CD4-positive, alpha-beta memory T cell (primary cell): ENCODE measurements at regions not wholly inside any gene's neighbourhood (a gene's known extent, or its start where the extent isn't known, plus 50 kb on each side); places are given as distances from the start of the nearest gene placed in this dataset.

Experiments used
- CTCF ChIA-PET: fragments of 350-600 bp; sonication (Branson Sonifier 250); formaldehyde crosslinking; loops from one replicate; lab custom pipeline; 2021; ENCODE audit warnings: inconsistent platforms; ENCODE audit not compliant: partially characterized antibody; lab: Charles Lee
- POLR2A ChIA-PET: fragments of 350-600 bp; sonication (Branson Sonifier 250); formaldehyde crosslinking; loops from one replicate; lab custom pipeline; 2021; ENCODE audit not compliant: partially characterized antibody; lab: Charles Lee
- DNase-seq, 5 donors: peaks; one replicate each; pipeline versions ENCODE4 v3.0.0 to v3.0.0-alpha.2; 2020 to 2022; ENCODE audit warnings: mixed read lengths in 1 of 5
- H3K27ac ChIP-seq: one replicate; pipeline ENCODE4 v1.7.0; 2013; ENCODE audit warnings: low read depth, low read length
- H3K27me3 ChIP-seq: 2 replicates; pipeline ENCODE4 v1.7.0; 2013; ENCODE audit warnings: mild to moderate bottlenecking, low read length, moderate library complexity; ENCODE audit not compliant: insufficient read depth
- H3K36me3 ChIP-seq: 2 replicates; pipeline ENCODE4 v1.7.0; 2013; ENCODE audit warnings: mild to moderate bottlenecking, low read length, moderate library complexity; ENCODE audit not compliant: insufficient read depth
- H3K4me1 ChIP-seq: 2 replicates; pipeline ENCODE4 v1.7.0; 2013; ENCODE audit warnings: mild to moderate bottlenecking, low read length, moderate library complexity; ENCODE audit not compliant: insufficient read depth
- H3K4me3 ChIP-seq, 2 donors: one replicate each; pipeline ENCODE4 v1.7.0; 2013; ENCODE audit warnings: low read length in 2 of 2, mild to moderate bottlenecking in 1 of 2
- H3K9me3 ChIP-seq, 2 donors: one replicate each; pipeline ENCODE4 v1.7.0; 2013; ENCODE audit warnings: low read length in 2 of 2, control low read depth in 1 of 2; ENCODE audit not compliant: control insufficient read depth in 1 of 2
- H3K27ac Mint-ChIP-seq, 7 donors: one replicate each; pipeline ENCODE4 v1.8.0; 2020 to 2021; ENCODE audit warnings: mixed read lengths in 7 of 7, mild to moderate bottlenecking in 6 of 7, inconsistent platforms in 3 of 7, moderate library complexity in 3 of 7
- H3K27me3 Mint-ChIP-seq, 2 donors: one replicate each; pipeline ENCODE4 v1.8.0; 2020 to 2021; ENCODE audit warnings: mixed read lengths in 2 of 2
- H3K36me3 Mint-ChIP-seq, 2 donors: one replicate each; pipeline ENCODE4 v1.8.0; 2020 to 2021; ENCODE audit warnings: mixed read lengths in 2 of 2, inconsistent platforms in 1 of 2, mild to moderate bottlenecking in 1 of 2
- H3K4me1 Mint-ChIP-seq, 4 donors: one replicate each; pipeline ENCODE4 v1.8.0; 2020 to 2021; ENCODE audit warnings: mixed read lengths in 4 of 4, mild to moderate bottlenecking in 1 of 4
- H3K4me3 Mint-ChIP-seq, 8 donors: one replicate each; pipeline ENCODE4 v1.8.0; 2020 to 2021; ENCODE audit warnings: mixed read lengths in 8 of 8, mild to moderate bottlenecking in 7 of 8, moderate library complexity in 6 of 8, inconsistent platforms in 3 of 8
- H3K9me3 Mint-ChIP-seq, 8 donors: one replicate each; pipeline ENCODE4 v1.8.0; 2020 to 2021; ENCODE audit warnings: mixed read lengths in 8 of 8, mild to moderate bottlenecking in 5 of 8, inconsistent platforms in 3 of 8, moderate library complexity in 1 of 8
- intact Hi-C: fragments of 100-400 bp; cut with micrococcal nuclease; formaldehyde crosslinking; loops from one replicate; pipeline ENCODE4 v1.15.1; 2023

DNA sequence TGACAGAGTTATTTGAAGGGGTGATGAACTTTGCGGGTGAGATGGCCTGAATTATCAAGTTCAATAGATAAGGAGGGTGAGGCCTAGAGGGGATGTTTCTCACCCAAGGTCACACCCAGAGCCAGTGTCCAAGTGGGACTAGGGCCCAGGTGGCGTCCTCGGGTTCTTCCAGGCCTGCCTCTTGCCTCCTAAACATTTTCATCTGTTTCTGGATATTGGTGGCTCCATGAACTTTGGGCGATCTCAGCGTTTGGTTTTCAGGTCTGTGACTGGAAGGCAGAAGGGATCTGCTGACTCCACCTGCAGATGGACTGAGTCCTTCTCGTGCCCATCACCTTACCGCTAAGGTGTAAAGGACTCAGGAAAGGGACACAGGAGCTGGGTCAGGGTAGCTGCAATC is 137.3 kb downstream of the DDX1 start:
- ChIA-PET POLR2A (no interaction called here), CTCF (no interaction called here)
- Mint-ChIP-seq H3K27me3 (peaks cover 4 to 10% of the 10 kb centered on the region in 2 donors), H3K36me3 (no peaks in the 10 kb centered on the region), H3K4me3 (no peak overlapping the region), H3K9me3 (no peaks in the 10 kb centered on the region), H3K27ac (no peak overlapping the region), H3K4me1 (no peaks in the 10 kb centered on the region)
- no peak for DNase-seq
- Histone ChIP-seq H3K27me3 (no peaks in the 10 kb centered on the region), H3K36me3 (no peaks in the 10 kb centered on the region), H3K4me3 (no peak overlapping the region), H3K9me3 (no peaks in the 10 kb centered on the region), H3K27ac (no peak overlapping the region), H3K4me1 (no peaks in the 10 kb centered on the region)
- intact Hi-C loops = no loop called here

DNA sequence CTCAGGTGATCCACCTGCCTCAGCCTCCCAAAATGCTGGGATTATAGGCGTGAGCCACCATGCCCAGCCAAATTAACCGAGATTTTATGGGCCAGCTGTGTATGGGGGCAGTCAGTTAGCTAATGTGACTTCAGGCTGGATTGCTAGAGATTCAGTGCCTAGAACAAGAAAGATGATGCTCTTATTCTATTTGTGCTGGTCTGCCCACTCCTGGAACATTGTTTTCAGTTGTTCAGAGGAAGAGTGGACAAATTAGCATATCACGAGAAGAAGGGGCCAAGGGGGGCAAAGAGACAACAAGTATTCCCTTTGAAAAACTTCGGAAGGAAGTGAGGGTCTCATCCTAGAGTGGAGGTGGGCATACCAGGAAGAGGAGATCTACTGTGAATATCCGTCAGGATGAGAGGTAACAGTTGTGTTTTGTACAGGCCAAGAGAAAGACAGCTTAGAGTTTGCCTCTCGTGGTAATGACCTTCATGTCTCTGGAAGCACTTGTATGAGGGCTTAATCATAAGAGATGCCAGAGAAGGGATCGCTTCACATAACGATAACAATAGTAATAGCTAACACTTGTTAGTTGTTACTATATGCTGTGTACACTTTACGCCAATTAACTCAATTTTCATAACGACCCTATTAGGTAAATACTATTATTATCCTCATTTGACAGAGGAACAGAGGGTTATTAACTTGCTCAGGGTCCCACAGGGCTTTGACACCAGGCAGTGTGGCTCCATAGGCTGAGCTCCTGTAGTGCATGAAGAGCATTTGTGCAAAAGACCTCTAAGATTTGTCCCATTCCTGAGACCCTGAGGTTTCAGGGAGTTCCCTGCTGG is 138.3 kb downstream of the DDX1 start:
- Histone ChIP-seq H3K9me3 (no peaks in the 10 kb centered on the region), H3K27me3 (no peaks in the 10 kb centered on the region), H3K36me3 (no peaks in the 10 kb centered on the region), H3K27ac (no peak overlapping the region), H3K4me1 (no peaks in the 10 kb centered on the region), H3K4me3 (no peak overlapping the region)
- Mint-ChIP-seq H3K36me3 (no peaks in the 10 kb centered on the region), H3K4me3 (no peak overlapping the region), H3K27ac (no peak overlapping the region), H3K9me3 (no peaks in the 10 kb centered on the region), H3K27me3 (peaks cover 4 to 10% of the 10 kb centered on the region in 2 donors), H3K4me1 (no peaks in the 10 kb centered on the region)
- DNase-seq = no peak
- ChIA-PET POLR2A (no interaction called here), CTCF (no interaction called here)
- intact Hi-C loops = no loop called here

DNA sequence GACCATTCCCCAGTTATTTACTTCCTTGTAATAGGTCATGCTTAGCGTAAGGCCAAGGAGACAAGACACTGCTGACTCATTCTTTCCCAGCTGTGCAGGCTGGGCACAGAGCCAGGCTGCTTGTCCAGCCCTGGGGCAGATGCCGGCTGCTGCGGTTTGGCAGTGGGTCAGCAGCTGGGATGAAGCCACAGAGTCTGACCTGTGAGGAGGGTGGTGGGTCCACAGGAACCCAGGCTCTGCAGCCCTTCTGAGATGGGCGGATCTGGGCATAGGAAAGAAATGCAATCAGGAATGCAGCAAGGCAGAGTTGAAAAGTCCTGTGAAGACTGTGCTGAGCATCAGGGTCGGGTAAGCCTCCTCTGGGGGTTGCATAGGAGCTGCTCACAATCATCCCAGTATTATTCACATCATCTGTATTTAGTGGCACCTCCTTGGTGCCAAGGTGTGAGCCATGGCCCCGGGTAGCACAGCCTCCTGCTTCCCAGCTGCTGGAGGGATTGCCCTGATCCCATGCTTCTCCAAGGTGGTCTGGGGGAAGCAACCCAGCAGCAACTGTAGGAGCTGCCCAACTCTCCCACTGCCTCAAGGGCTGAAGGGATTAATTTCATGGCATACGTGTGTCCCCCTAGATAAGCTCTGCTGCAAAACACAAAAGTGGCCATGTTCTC is 139.0 kb downstream of the DDX1 start:
- no peaks in the 10 kb centered on the region for H3K36me3 Mint-ChIP-seq
- Histone ChIP-seq H3K4me1 (no peaks in the 10 kb centered on the region), H3K9me3 (no peaks in the 10 kb centered on the region), H3K4me3 (no peak overlapping the region), H3K27ac (no peak overlapping the region), H3K36me3 (no peaks in the 10 kb centered on the region), H3K27me3 (no peaks in the 10 kb centered on the region)
- H3K4me3 Mint-ChIP-seq = no peak overlapping the region
- no peaks in the 10 kb centered on the region for H3K9me3 Mint-ChIP-seq
- CTCF ChIA-PET = no interaction called here
- intact Hi-C loops = no loop called here
- peaks cover 4 to 13% of the 10 kb centered on the region in 2 donors for H3K27me3 Mint-ChIP-seq
- no peak for DNase-seq
- H3K27ac Mint-ChIP-seq = no peak overlapping the region
- POLR2A ChIA-PET = no interaction called here
- H3K4me1 Mint-ChIP-seq = no peaks in the 10 kb centered on the region

DNA sequence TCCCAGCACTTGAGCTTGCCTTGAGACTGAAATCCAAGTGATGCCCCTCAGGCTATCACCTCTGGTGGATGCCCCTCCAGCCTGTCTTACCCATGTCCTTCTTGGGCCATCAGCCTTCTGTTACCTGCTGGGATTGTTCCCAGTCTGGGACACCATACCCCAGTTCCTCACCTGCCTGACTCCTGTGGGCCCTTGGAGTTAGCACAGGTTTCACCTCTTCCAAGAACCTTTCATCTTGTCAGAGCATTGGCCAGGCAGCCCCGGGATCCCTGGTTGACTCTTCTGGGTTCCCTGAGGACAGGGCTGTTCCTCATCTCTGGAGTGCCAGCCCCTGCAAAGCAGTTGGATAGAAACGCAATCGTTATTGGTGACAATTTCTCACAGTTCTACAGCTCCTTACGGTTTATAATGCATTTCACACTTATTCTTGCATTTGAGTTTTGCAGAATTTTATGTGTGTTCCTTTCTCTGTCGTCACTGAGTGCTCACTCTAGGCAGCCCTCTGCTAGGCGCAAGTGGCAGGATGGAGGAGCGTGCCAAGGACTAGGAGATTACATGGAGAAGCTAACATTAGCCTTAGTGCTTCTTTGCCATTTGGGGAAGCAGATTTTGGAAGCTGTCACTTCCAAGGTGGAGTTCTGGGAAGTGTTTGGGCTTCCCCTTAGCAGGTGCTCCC is 139.7 kb downstream of the DDX1 start:
- H3K36me3 ChIP-seq = no peaks in the 10 kb centered on the region
- H3K9me3 ChIP-seq = no peaks in the 10 kb centered on the region
- POLR2A ChIA-PET = no interaction called here
- Mint-ChIP-seq H3K27me3 (peaks cover 4 to 12% of the 10 kb centered on the region in 2 donors), H3K36me3 (no peaks in the 10 kb centered on the region), H3K4me3 (no peak overlapping the region), H3K9me3 (no peaks in the 10 kb centered on the region), H3K4me1 (no peaks in the 10 kb centered on the region), H3K27ac (no peak overlapping the region)
- CTCF ChIA-PET = no interaction called here
- H3K4me1 ChIP-seq = no peaks in the 10 kb centered on the region
- no peak for DNase-seq
- intact Hi-C loops = no loop called here
- H3K4me3 ChIP-seq = no peak overlapping the region
- H3K27ac ChIP-seq = no peak overlapping the region
- H3K27me3 ChIP-seq = no peaks in the 10 kb centered on the region

DNA sequence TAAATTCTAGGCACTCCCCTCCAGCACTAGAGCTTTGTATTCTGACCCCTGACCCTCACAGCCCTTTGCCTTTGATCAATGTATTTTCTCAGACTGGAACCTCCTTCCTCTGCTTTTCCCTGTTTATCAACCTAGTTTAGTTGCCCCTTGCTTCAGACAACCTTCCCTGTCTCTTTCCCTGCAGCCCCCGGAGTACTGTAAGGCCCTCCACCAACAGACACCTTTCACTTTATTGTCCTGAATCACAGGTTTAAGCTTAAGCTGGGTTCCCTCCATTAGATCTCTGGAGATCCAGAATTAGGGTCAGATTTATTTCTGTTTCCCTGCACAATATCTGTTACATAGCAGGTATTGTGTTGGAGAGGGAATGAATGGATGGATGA is 140.2 kb downstream of the DDX1 start:
- no peaks in the 10 kb centered on the region for H3K36me3 ChIP-seq
- Mint-ChIP-seq H3K4me3 (no peak overlapping the region), H3K27me3 (peaks cover 4 to 10% of the 10 kb centered on the region in 2 donors), H3K9me3 (no peaks in the 10 kb centered on the region), H3K4me1 (no peaks in the 10 kb centered on the region), H3K27ac (no peak overlapping the region), H3K36me3 (no peaks in the 10 kb centered on the region)
- H3K27me3 ChIP-seq = no peaks in the 10 kb centered on the region
- DNase-seq = no peak
- H3K4me1 ChIP-seq = no peaks in the 10 kb centered on the region
- intact Hi-C loops = no loop called here
- ChIA-PET CTCF (no interaction called here), POLR2A (no interaction called here)
- no peak overlapping the region for H3K27ac ChIP-seq
- no peak overlapping the region for H3K4me3 ChIP-seq
- no peaks in the 10 kb centered on the region for H3K9me3 ChIP-seq

DNA sequence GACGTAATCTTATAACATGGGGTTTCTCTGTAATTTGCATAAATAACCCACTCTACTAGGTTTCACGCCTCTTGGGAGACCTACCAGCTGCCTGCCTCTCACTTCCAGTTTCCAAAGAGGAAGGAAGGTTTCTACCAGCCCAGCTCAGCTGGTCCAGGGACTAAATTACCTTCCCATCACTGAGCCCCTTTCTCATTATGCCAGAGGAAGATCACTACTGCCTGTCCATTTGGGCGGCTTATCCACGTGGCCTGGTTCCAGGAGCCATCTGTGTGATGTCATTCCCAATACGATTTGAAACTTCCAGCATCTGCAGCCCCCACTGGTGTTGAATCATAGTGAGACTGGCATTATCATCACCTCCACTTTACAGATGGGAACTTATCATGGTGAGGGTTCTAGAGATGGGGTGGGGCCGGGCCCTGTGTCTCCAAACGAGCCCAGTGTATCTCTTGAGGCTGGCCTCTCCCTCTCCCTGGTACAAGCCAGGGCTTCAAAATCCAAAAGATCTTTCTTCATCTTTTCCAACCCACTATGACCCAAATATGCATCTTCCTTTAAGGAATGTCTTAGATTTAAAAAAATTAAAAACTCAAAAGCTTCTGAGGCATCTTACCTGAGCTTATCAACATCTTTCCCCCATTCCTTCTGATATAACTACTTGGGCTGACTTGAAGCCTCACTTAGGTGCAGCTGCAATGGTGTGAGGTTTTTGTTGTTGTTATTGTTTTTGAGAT is 140.8 kb downstream of the DDX1 start:
- CTCF ChIA-PET = no interaction called here
- H3K36me3 Mint-ChIP-seq = no peaks in the 10 kb centered on the region
- no peak overlapping the region for H3K4me3 ChIP-seq

More for the DNA sequence above, 140.8 kb downstream of the DDX1 start:
- peaks cover 4 to 9% of the 10 kb centered on the region in 2 donors for H3K27me3 Mint-ChIP-seq
- H3K36me3 ChIP-seq = no peaks in the 10 kb centered on the region
- no peak for DNase-seq
- no peaks in the 10 kb centered on the region for H3K9me3 Mint-ChIP-seq
- intact Hi-C loops = no loop called here
- no peaks in the 10 kb centered on the region for H3K9me3 ChIP-seq
- no peak overlapping the region for H3K27ac Mint-ChIP-seq
- no peak overlapping the region for H3K4me3 Mint-ChIP-seq
- H3K4me1 Mint-ChIP-seq = no peaks in the 10 kb centered on the region
- POLR2A ChIA-PET = no interaction called here
- H3K27ac ChIP-seq = no peak overlapping the region
- no peaks in the 10 kb centered on the region for H3K4me1 ChIP-seq
- no peaks in the 10 kb centered on the region for H3K27me3 ChIP-seq
